OCI-LY1 (cell line): ENCODE measurements at regions not wholly inside any gene's neighbourhood (a gene's known extent, or its start where the extent isn't known, plus 50 kb on each side); places are given as distances from the start of the nearest gene placed in this dataset.

Experiments used
- H2AFZ ChIP-seq: fragments of 200-600 bp; sonication (generic), shearing (Covaris generic); 2 replicates; pipeline ENCODE4 v1.6.0; 2014; ENCODE audit warnings: antibody characterized with exemption, mild to moderate bottlenecking, low read length
- H3F3A ChIP-seq: fragments of 200-600 bp; sonication (generic), shearing (Covaris generic); 2 replicates; pipeline ENCODE4 v1.6.0; 2014; ENCODE audit warnings: mild to moderate bottlenecking, antibody characterized with exemption, low read length, moderate library complexity; ENCODE audit not compliant: insufficient read depth
- H3K27ac ChIP-seq: fragments of 200-600 bp; sonication (generic); 2 replicates; pipeline ENCODE4 v1.5.1; 2014; ENCODE audit warnings: low read length, mixed run types, mild to moderate bottlenecking, low read depth; ENCODE audit not compliant: poor library complexity, severe bottlenecking
- H3K27me3 ChIP-seq: fragments of 200-600 bp; sonication (generic); 2 replicates; pipeline ENCODE4 v1.6.0; 2014; ENCODE audit warnings: antibody characterized with exemption, mild to moderate bottlenecking, low read length, moderate library complexity; ENCODE audit not compliant: insufficient read depth
- H3K36me3 ChIP-seq: fragments of 200-600 bp; sonication (generic); 2 replicates; pipeline ENCODE4 v1.6.1; 2014; ENCODE audit warnings: mild to moderate bottlenecking, antibody characterized with exemption, low read length, moderate library complexity, mixed read lengths; ENCODE audit not compliant: insufficient read depth
- H3K4me1 ChIP-seq: fragments of 200-600 bp; sonication (generic); 2 replicates; pipeline ENCODE4 v1.5.1; 2014; ENCODE audit warnings: mild to moderate bottlenecking, low read length, moderate library complexity; ENCODE audit not compliant: insufficient read depth, severe bottlenecking
- H3K4me2 ChIP-seq: fragments of 200-600 bp; sonication (generic), shearing (Covaris generic); 2 replicates; pipeline ENCODE4 v1.6.1; 2014; ENCODE audit warnings: low read length
- H3K4me3 ChIP-seq: fragments of 200-600 bp; sonication (generic); 2 replicates; pipeline ENCODE4 v1.5.1; 2014; ENCODE audit warnings: low read length, low read depth, mild to moderate bottlenecking, mixed read lengths; ENCODE audit not compliant: poor library complexity, severe bottlenecking
- H3K79me2 ChIP-seq: fragments of 200-600 bp; shearing (Covaris generic); 2 replicates; pipeline ENCODE4 v1.6.1; 2016; ENCODE audit warnings: mixed run types, low read length, mixed read lengths; ENCODE audit not compliant: insufficient read depth
- H3K9ac ChIP-seq: fragments of 200-600 bp; sonication (generic), shearing (Covaris generic); 2 replicates; pipeline ENCODE4 v1.6.1; 2014; ENCODE audit warnings: mild to moderate bottlenecking, low read length, mixed read lengths
- H3K9me2 ChIP-seq: fragments of 200-600 bp; sonication (generic), shearing (Covaris generic); 2 replicates; pipeline ENCODE4 v1.6.1; 2014; ENCODE audit warnings: low read depth, mild to moderate bottlenecking, low read length, mixed read lengths
- H3K9me3 ChIP-seq: fragments of 200-600 bp; shearing (Covaris generic); 2 replicates; pipeline ENCODE4 v1.6.1; 2014; ENCODE audit warnings: low read length, mixed read lengths
- H4K20me1 ChIP-seq: fragments of 200-600 bp; sonication (generic), shearing (Covaris generic); 2 replicates; pipeline ENCODE4 v1.6.0; 2016; ENCODE audit warnings: mild to moderate bottlenecking, low read length; ENCODE audit not compliant: insufficient read depth
- EZH2 ChIP-seq: fragments of 200-600 bp; sonication (generic), shearing (Covaris generic); IDR thresholded peaks from 2 replicates; pipeline ENCODE4 v1.8.0; 2017; ENCODE audit warnings: borderline replicate concordance, mixed run types, mild to moderate bottlenecking, antibody characterized with exemption, low read length, moderate library complexity, mixed read lengths
- TF ChIP-seq, protein P1 (sequence below): fragments of 200-600 bp; sonication (generic), shearing (Covaris generic); IDR thresholded peaks from 2 replicates; pipeline ENCODE4 v1.5.1; 2017; ENCODE audit warnings: mild to moderate bottlenecking, antibody characterized with exemption, low read length, moderate library complexity, mixed read lengths

DNA sequence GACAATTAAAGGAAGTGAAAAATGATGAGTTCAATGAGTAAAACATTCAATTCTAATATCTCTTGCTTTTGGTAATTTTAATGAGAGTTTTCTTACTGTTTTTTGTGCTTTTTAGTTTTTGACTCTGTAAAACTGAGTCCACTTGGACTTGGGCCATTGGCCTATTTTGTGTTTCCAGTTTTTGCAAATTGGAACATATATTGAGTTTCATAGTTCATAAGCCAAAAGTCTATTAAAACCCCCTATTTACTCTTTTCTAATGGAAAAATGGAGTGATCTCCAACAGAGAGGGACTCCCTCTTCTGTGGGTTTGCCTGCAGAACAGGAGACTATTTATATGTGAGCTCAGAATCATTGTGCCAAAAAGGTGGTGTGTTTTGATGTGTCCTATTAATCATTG lies 219.7 kb upstream of the SPRY2 start:
- H3K79me2 ChIP-seq: no peaks in the 10 kb centered on the region
- no peaks in the 10 kb centered on the region for H4K20me1 ChIP-seq
- H2AFZ ChIP-seq: no peak overlapping the region

DNA sequence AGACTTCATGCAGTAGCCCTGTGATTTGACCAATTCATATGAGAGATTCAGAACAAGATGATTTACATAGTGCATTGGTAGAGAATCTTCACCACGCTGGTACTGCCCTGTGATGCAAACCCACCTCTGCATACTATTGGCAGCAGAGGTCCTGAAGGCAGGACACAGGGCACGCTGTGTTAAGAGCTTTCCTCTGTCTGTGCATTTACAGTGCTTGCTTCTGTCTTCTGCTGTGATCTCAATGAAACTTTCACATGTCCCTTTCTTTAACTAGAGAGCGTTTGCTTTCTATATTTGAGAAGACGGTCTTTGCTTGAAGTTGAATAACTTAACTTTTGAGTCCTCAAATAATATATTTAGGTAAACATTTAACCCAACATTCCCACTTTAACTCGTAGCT lies 219.0 kb upstream of the SPRY2 start:
- H3F3A ChIP-seq: no peaks in the 10 kb centered on the region
- no peaks in the 10 kb centered on the region for H3K9me3 ChIP-seq
- peaks cover 11% of the 10 kb centered on the region for H3K4me1 ChIP-seq
- H3K79me2 ChIP-seq: no peaks in the 10 kb centered on the region
- no peak overlapping the region for H2AFZ ChIP-seq
- TF ChIP-seq, protein P1, sequence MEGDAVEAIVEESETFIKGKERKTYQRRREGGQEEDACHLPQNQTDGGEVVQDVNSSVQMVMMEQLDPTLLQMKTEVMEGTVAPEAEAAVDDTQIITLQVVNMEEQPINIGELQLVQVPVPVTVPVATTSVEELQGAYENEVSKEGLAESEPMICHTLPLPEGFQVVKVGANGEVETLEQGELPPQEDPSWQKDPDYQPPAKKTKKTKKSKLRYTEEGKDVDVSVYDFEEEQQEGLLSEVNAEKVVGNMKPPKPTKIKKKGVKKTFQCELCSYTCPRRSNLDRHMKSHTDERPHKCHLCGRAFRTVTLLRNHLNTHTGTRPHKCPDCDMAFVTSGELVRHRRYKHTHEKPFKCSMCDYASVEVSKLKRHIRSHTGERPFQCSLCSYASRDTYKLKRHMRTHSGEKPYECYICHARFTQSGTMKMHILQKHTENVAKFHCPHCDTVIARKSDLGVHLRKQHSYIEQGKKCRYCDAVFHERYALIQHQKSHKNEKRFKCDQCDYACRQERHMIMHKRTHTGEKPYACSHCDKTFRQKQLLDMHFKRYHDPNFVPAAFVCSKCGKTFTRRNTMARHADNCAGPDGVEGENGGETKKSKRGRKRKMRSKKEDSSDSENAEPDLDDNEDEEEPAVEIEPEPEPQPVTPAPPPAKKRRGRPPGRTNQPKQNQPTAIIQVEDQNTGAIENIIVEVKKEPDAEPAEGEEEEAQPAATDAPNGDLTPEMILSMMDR: no peak
- no peak for TF ChIP-seq EZH2
- H3K4me2 ChIP-seq: no peak overlapping the region
- no peak overlapping the region for H3K27ac ChIP-seq
- H3K9ac ChIP-seq: no peak overlapping the region
- no peaks in the 10 kb centered on the region for H3K36me3 ChIP-seq
- no peaks in the 10 kb centered on the region for H4K20me1 ChIP-seq
- no peaks in the 10 kb centered on the region for H3K27me3 ChIP-seq
- H3K9me2 ChIP-seq: no peaks in the 10 kb centered on the region
- no peak overlapping the region for H3K4me3 ChIP-seq

More for the DNA sequence above, 219.7 kb upstream of the SPRY2 start:
- H3K36me3 ChIP-seq: no peaks in the 10 kb centered on the region
- TF ChIP-seq, protein P1: no peak
- no peak overlapping the region for H3K27ac ChIP-seq
- H3K4me1 ChIP-seq: peaks cover 11% of the 10 kb centered on the region
- H3K9ac ChIP-seq: no peak overlapping the region
- no peaks in the 10 kb centered on the region for H3K9me2 ChIP-seq
- no peak overlapping the region for H3K4me2 ChIP-seq
- no peaks in the 10 kb centered on the region for H3K27me3 ChIP-seq
- no peaks in the 10 kb centered on the region for H3F3A ChIP-seq
- H3K9me3 ChIP-seq: no peaks in the 10 kb centered on the region
- H3K4me3 ChIP-seq: no peak overlapping the region

DNA sequence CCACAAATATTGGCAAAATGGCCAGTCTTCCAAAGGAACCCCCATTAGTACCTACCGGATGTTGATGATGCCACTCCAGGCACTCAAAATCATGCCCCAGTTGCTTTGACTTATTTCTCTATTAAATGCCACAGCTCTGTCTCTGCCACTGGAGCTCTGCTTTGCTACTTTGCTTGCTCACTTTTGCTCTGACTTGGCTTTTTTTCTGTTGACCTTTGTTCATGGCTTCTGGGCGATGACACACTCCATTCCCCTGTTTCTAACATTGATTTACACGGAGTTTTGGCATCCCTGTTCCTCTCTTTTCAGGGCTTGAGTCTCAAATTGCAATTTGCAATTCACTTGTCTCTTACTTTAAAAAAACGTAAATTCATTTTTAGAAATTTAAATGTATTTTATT lies 217.1 kb upstream of the SPRY2 start:
- Histone ChIP-seq H3K4me2 (no peak overlapping the region), H2AFZ (no peak overlapping the region), H3K9me2 (no peaks in the 10 kb centered on the region), H3K4me1 (peaks cover 7% of the 10 kb centered on the region), H3K9ac (no peak overlapping the region), H3K27me3 (no peaks in the 10 kb centered on the region), H3K4me3 (no peak overlapping the region), H3K9me3 (no peaks in the 10 kb centered on the region), H4K20me1 (no peaks in the 10 kb centered on the region), H3F3A (no peaks in the 10 kb centered on the region), H3K36me3 (no peaks in the 10 kb centered on the region), H3K79me2 (no peaks in the 10 kb centered on the region), H3K27ac (no peak overlapping the region)
- TF ChIP-seq, protein P1: no peak
- no peak for TF ChIP-seq EZH2
